T-cell (primary cell): ENCODE measurements at regions not wholly inside any gene's neighbourhood (a gene's known extent, or its start where the extent isn't known, plus 50 kb on each side); places are given as distances from the start of the nearest gene placed in this dataset.
"Not testable (repeated sequence)": the region's sequence is repeated elsewhere in the genome, so short reads cannot be mapped to it uniquely, and the experiment has no call there.

Source experiments
- ATAC-seq, 4 experiments: fragments of 200-7000 bp in 3 of 4; fragments of 150-1000 bp in 1 of 4; cut with Tn5 transposase; replicated peaks in 1 of 4; 1 replicate in 3 of 4; 2 replicates in 1 of 4; pipeline ENCODE4 v1.10.0; 2021; ENCODE audit warnings: moderate library complexity in 3 of 4, mild to moderate bottlenecking in 2 of 4, moderate number of reproducible peaks in 1 of 4
- CTCF ChIA-PET, 2 donors: fragments of 300-600 bp; sonication (Branson Sonifier 250); formaldehyde crosslinking; loops; one replicate each; lab custom pipeline; 2022; ENCODE audit warnings: antibody characterized with exemption in 2 of 2; lab: Charles Lee
- POLR2A ChIA-PET, 2 donors: fragments of 300-600 bp; sonication (Branson Sonifier 250); formaldehyde crosslinking; loops; one replicate each; lab custom pipeline; 2022; ENCODE audit warnings: antibody characterized with exemption in 2 of 2; lab: Charles Lee
- DNase-seq, 35 experiments: peaks; one replicate each; pipeline versions ENCODE4 v3.0.0 to v3.0.0-alpha.2; 2013 to 2023
- H3K27ac ChIP-seq: one replicate; pipeline ENCODE4 v1.5.1; 2013; ENCODE audit warnings: low read length
- H3K27me3 ChIP-seq, 2 experiments: replicated peaks in 1 of 2; 1 replicate in 1 of 2; 2 replicates in 1 of 2; pipeline versions ENCODE4 v1.6.1 to v1.7.0; 2013; ENCODE audit warnings: low read length in 1 of 2, mixed read lengths in 1 of 2; ENCODE audit not compliant: control insufficient read depth in 2 of 2, insufficient read depth in 2 of 2; ENCODE audit errors: extremely low read depth in 1 of 2
- H3K36me3 ChIP-seq, 2 donors: 1 replicate in 1 of 2; 2 replicates in 1 of 2; pipeline versions ENCODE4 v1.6.1 to v1.7.0; 2013; ENCODE audit warnings: low read length in 1 of 2; ENCODE audit not compliant: control insufficient read depth in 2 of 2, insufficient read depth in 1 of 2; ENCODE audit errors: extremely low read depth in 1 of 2
- H3K4me1 ChIP-seq, 2 experiments: 1 replicate in 1 of 2; 2 replicates in 1 of 2; pipeline versions ENCODE4 v1.6.1 to v1.7.0; 2013; ENCODE audit warnings: low read length in 2 of 2, mixed read lengths in 1 of 2; ENCODE audit not compliant: insufficient read depth in 2 of 2, control insufficient read depth in 1 of 2; ENCODE audit errors: extremely low read depth in 1 of 2
- H3K4me3 ChIP-seq, 2 donors: 1 replicate in 1 of 2; 2 replicates in 1 of 2; pipeline versions ENCODE4 v1.5.1 to v1.7.0; 2013; ENCODE audit warnings: mild to moderate bottlenecking in 2 of 2, low read length in 1 of 2, moderate library complexity in 1 of 2; ENCODE audit not compliant: control insufficient read depth in 1 of 2; ENCODE audit errors: extremely low read depth in 1 of 2
- H3K9me3 ChIP-seq: 2 replicates; pipeline ENCODE4 v1.7.0; 2013
- H3K27ac Mint-ChIP-seq, 2 donors: one replicate each; pipeline ENCODE4 v1.8.0; 2020 to 2021; ENCODE audit warnings: mild to moderate bottlenecking in 2 of 2, mixed read lengths in 2 of 2
- H3K27me3 Mint-ChIP-seq, 2 donors: one replicate each; pipeline ENCODE4 v1.8.0; 2021 to 2022; ENCODE audit warnings: mixed read lengths in 2 of 2
- H3K36me3 Mint-ChIP-seq: one replicate; pipeline ENCODE4 v1.8.0; 2021; ENCODE audit warnings: mixed read lengths
- H3K4me1 Mint-ChIP-seq, 3 donors: one replicate each; pipeline ENCODE4 v1.8.0; 2020 to 2022; ENCODE audit warnings: mixed read lengths in 3 of 3, mild to moderate bottlenecking in 1 of 3
- H3K4me3 Mint-ChIP-seq, 3 donors: one replicate each; pipeline ENCODE4 v1.8.0; 2020 to 2022; ENCODE audit warnings: mild to moderate bottlenecking in 3 of 3, mixed read lengths in 3 of 3, moderate library complexity in 3 of 3
- H3K9me3 Mint-ChIP-seq, 3 donors: one replicate each; pipeline ENCODE4 v1.8.0; 2020 to 2022; ENCODE audit warnings: mixed read lengths in 3 of 3
- WGBS: methylation state at CpG from one replicate; pipeline ENCODE4 v1.1.5; 2013; ENCODE audit warnings: missing lambda C conversion rate; ENCODE audit not compliant: insufficient coverage; 5-methylcytosine and 5-hydroxymethylcytosine counted together

GRCh38 chr7:45434167-45434784 is 139.9 kb upstream of the ADCY1 start:
- CTCF ChIA-PET, result no interaction called here

DNA sequence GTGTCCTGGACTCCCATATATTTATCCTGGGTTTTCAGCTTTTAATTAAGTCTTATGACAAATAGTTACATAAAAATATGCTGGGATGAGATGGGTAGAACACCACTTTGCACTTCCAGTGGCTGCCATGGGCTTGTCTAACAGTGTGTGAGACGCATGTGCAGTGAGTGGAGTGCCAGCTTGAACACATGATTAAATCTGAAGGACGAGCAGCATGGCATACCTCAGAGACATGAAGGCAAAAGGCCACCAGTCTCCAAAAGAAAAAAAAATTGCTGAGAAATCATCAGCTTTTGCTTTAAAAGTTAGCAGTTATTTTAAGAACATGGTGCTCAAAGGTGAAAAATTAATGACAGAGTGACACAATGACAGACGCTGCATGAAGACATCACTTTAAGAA is 139.0 kb upstream of the ADCY1 start:
- no peak overlapping the region for H3K4me3 ChIP-seq
- H3K4me1 Mint-ChIP-seq, result no peaks in the 10 kb centered on the region
- DNase-seq, result no peak
- peaks cover 0 to 9% of the 10 kb centered on the region in 2 experiments for H3K27me3 ChIP-seq
- no peaks in the 10 kb centered on the region for H3K4me1 ChIP-seq
- no peaks in the 10 kb centered on the region for H3K36me3 ChIP-seq
- no peaks in the 10 kb centered on the region for H3K36me3 Mint-ChIP-seq
- no peak for ATAC-seq
- H3K4me3 Mint-ChIP-seq, result no peak overlapping the region
- H3K27ac Mint-ChIP-seq, result no peak overlapping the region
- WGBS, result 83% methylated on average over 3 of the region's 3 CpGs
- POLR2A ChIA-PET, result no interaction called here
- peaks cover 26 to 52% of the 10 kb centered on the region in 2 donors for H3K27me3 Mint-ChIP-seq
- H3K9me3 ChIP-seq, result no peaks in the 10 kb centered on the region
- CTCF ChIA-PET, result no interaction called here
- no peaks in the 10 kb centered on the region for H3K9me3 Mint-ChIP-seq
- no peak overlapping the region for H3K27ac ChIP-seq

More at GRCh38 chr7:45434167-45434784, 139.9 kb upstream of the ADCY1 start:
- no peaks in the 10 kb centered on the region for H3K9me3 ChIP-seq
- Mint-ChIP-seq H3K27me3 (peaks cover 19 to 46% of the 10 kb centered on the region in 2 donors), H3K4me1 (no peaks in the 10 kb centered on the region), H3K27ac (peak overlapping the region in 1 of 2 donors; percentile 29), H3K4me3 (no peak overlapping the region), H3K36me3 (no peaks in the 10 kb centered on the region), H3K9me3 (no peaks in the 10 kb centered on the region)
- H3K27me3 ChIP-seq, result peaks cover 0 to 9% of the 10 kb centered on the region in 2 experiments
- no peak for DNase-seq
- H3K36me3 ChIP-seq, result no peaks in the 10 kb centered on the region
- no CpG with 5 or more reads among the region's 6 CpGs for WGBS
- no peak overlapping the region for H3K4me3 ChIP-seq
- POLR2A ChIA-PET, result no interaction called here
- ATAC-seq, result no peak
- no peak overlapping the region for H3K27ac ChIP-seq
- H3K4me1 ChIP-seq, result no peaks in the 10 kb centered on the region

- H3K27ac Mint-ChIP-seq, result no peak overlapping the region
- ATAC-seq (no peak), DNase-seq (no peak)
- peaks cover 0 to 4% (median 0%) of the 10 kb centered on the region in 3 donors for H3K9me3 Mint-ChIP-seq
- H3K36me3 Mint-ChIP-seq, result no peaks in the 10 kb centered on the region
- no CpG with 5 or more reads among the region's 1 CpG for WGBS
- Histone ChIP-seq H3K4me1 (no peaks in the 10 kb centered on the region), H3K27me3 (peaks cover 0 to 9% of the 10 kb centered on the region in 2 experiments), H3K36me3 (no peaks in the 10 kb centered on the region), H3K27ac (no peak overlapping the region), H3K9me3 (no peaks in the 10 kb centered on the region), H3K4me3 (no peak overlapping the region)
- H3K4me3 Mint-ChIP-seq, result no peak overlapping the region
- H3K27me3 Mint-ChIP-seq, result peaks cover 29 to 48% of the 10 kb centered on the region in 2 donors
- ChIA-PET CTCF (no interaction called here), POLR2A (no interaction called here)
- H3K4me1 Mint-ChIP-seq, result no peaks in the 10 kb centered on the region
These were observed 138.3 kb upstream of the ADCY1 start for GRCh38 chr7:45435846-45436245.

DNA sequence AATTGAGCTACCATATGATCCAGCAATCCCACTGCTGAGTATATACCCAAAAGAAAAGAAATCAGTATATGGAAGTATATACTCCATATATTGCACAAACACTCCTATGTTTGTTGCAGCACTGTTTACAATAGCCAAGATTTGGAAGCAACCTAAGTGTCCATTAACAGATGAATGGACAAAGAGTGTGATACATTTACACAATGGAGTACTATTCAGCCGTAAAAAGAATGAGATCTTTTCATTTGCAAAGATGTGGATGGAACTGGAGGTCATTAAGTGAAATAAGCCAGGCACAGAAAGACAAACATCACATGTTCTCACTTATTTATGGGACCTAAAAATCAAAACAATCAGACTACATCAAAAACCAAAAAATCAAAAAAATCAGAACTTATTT is 133.4 kb upstream of the ADCY1 start:
- H3K9me3 Mint-ChIP-seq, H3K4me1 ChIP-seq, H3K27me3 ChIP-seq, DNase-seq, H3K27ac Mint-ChIP-seq, POLR2A ChIA-PET, H3K4me3 ChIP-seq, ATAC-seq, H3K27ac ChIP-seq, H3K36me3 Mint-ChIP-seq, H3K4me1 Mint-ChIP-seq, H3K36me3 ChIP-seq, H3K4me3 Mint-ChIP-seq, CTCF ChIA-PET, H3K9me3 ChIP-seq: not testable (repeated sequence)
- peaks cover 31 to 34% of the 10 kb centered on the region in 2 donors for H3K27me3 Mint-ChIP-seq
- WGBS, result no CpG with 5 or more reads among the region's 1 CpG

DNA sequence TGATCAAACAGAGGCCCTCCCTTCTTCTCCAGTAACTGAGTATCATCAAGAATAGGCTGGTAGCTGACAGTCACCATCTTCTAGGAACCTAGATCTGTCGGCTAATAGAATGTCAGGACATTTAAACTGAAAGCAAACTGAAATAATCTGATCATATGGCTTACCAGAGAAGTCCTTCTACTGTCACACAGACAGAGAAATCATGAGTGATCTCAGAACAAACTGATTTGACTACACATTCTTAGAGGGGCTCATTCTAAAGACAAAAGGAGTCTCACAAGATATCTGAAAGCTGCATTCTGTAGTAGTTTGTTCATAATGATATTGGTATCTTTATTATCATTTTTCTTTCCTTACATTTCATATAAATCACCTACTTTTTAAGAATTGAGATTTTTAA is 130.9 kb upstream of the ADCY1 start:
- ChIA-PET CTCF (no interaction called here), POLR2A (no interaction called here)
- H3K9me3 ChIP-seq, result no peaks in the 10 kb centered on the region
- H3K4me1 ChIP-seq, result no peaks in the 10 kb centered on the region
- no peaks in the 10 kb centered on the region for H3K27me3 ChIP-seq
- ATAC-seq, result no peak
- Mint-ChIP-seq H3K27me3 (peaks cover 21 to 35% of the 10 kb centered on the region in 2 donors), H3K4me3 (no peak overlapping the region), H3K36me3 (no peaks in the 10 kb centered on the region), H3K27ac (no peak overlapping the region), H3K4me1 (no peaks in the 10 kb centered on the region), H3K9me3 (peaks cover 0 to 6% (median 0%) of the 10 kb centered on the region in 3 donors)
- WGBS, result no CpG with 5 or more reads among the region's 1 CpG
- H3K27ac ChIP-seq, result no peak overlapping the region
- no peak for DNase-seq
- H3K36me3 ChIP-seq, result no peaks in the 10 kb centered on the region
- H3K4me3 ChIP-seq, result no peak overlapping the region

GRCh38 chr7:45446195-45446944 is 127.8 kb upstream of the ADCY1 start:
- ChIA-PET POLR2A (no interaction called here), CTCF (no interaction called here)
- H3K4me1 Mint-ChIP-seq, result no peaks in the 10 kb centered on the region

More at GRCh38 chr7:45446195-45446944, 127.8 kb upstream of the ADCY1 start:
- no peaks in the 10 kb centered on the region for H3K9me3 ChIP-seq
- H3K27ac ChIP-seq, result no peak overlapping the region
- no peaks in the 10 kb centered on the region for H3K27me3 ChIP-seq
- no peak overlapping the region for H3K4me3 Mint-ChIP-seq
- H3K9me3 Mint-ChIP-seq, result no peaks in the 10 kb centered on the region
- no peaks in the 10 kb centered on the region for H3K4me1 ChIP-seq
- H3K36me3 ChIP-seq, result no peaks in the 10 kb centered on the region
- no peak for DNase-seq
- H3K27ac Mint-ChIP-seq, result no peak overlapping the region
- WGBS, result 43% methylated on average over 1 of the region's 2 CpGs
- H3K36me3 Mint-ChIP-seq, result no peaks in the 10 kb centered on the region
- ATAC-seq, result no peak
- H3K27me3 Mint-ChIP-seq, result peaks cover 9 to 19% of the 10 kb centered on the region in 2 donors
- H3K4me3 ChIP-seq, result no peak overlapping the region
